GM21529 (cell line): ENCODE measurements at regions not wholly inside any gene's neighbourhood (a gene's known extent, or its start where the extent isn't known, plus 50 kb on each side); places are given as distances from the start of the nearest gene placed in this dataset.
"Not testable (repeated sequence)": the region's sequence is repeated elsewhere in the genome, so short reads cannot be mapped to it uniquely, and the experiment has no call there.

Source experiments
- ATAC-seq: cut with Tn5 transposase; IDR thresholded peaks from one replicate; pipeline ENCODE4 v1.9.1; 2021; ENCODE audit not compliant: unreplicated experiment

- no peak for ATAC-seq
Measured at GRCh38 chr13:53264751-53265385, 236.3 kb downstream of the OLFM4 start.

- no peak for ATAC-seq
Measured at GRCh38 chr13:53266757-53267156, 238.1 kb downstream of the OLFM4 start.

- ATAC-seq = no peak
Measured at GRCh38 chr13:53269634-53270033, 241.0 kb downstream of the OLFM4 start.

DNA sequence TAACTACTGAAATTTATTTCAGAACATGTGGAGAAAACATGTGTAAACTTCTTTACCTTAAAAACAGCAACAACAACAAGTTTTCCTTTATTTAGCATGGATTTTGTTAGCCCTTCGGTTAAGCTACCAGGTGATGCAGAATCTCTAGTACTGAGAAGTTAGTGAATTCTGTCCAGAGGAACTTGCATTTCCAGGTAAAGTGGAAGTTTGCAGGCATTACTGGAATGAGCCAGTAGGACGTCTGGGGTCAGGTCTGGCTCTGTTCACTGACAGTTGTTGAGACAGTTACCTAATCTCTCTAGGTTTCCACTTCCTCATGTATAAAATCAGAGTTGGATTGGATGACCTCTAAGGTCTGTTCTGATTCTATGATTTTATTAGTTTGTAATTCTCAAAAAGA, 244.3 kb downstream of the OLFM4 start:
- ATAC-seq = no peak

GRCh38 chr13:53276265-53276664, 247.7 kb downstream of the OLFM4 start:
- no peak for ATAC-seq

- ATAC-seq = no peak
Measured at GRCh38 chr13:53281677-53282076, 253.1 kb downstream of the OLFM4 start.

DNA sequence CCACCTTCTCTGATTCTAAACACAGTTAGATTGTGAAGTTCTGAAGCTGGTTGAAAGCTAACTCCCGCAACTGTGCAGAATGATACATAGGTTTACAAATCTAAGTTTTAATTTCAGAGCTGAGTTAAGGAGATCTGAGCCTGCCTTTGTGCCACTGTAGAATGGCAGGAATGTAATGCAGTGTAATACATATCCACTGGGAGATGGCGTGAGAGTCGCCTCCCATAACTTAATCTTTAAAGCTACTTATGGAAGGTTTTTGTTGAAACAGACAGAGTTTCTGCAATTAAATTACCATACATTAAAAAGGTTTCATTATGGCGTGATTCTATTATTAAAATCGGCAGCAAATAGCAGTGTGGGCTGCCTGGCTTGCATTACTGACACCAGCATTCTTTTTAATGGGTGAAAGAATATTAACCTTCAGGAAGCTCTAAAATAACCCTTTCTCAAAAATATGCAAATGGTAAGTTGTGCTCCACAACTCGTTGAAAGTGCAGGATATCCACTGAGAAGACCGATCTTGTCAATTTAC, 257.4 kb downstream of the OLFM4 start:
- ATAC-seq = no peak

DNA sequence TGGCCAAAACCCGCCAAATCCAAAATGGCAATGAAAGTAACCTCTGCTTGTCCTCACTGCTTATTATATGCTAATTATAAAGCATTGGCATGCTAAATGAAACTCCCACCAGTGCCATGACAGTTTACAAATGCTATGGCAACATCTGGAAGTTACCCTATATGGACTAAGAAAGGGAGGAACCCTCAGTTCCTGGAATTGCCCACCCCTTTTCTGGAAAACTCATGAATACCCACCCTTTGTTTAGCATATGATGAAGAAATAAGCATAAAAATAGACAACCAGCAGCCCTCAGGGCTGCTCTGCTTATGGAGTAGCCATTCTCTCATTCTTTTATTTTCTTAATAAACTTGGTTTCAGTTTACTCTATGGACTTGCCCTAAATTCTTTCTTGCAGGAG, 269.8 kb downstream of the OLFM4 start:
- ATAC-seq = no peak

- no peak for ATAC-seq
Measured at GRCh38 chr13:53301449-53301848, 272.8 kb downstream of the OLFM4 start.

DNA sequence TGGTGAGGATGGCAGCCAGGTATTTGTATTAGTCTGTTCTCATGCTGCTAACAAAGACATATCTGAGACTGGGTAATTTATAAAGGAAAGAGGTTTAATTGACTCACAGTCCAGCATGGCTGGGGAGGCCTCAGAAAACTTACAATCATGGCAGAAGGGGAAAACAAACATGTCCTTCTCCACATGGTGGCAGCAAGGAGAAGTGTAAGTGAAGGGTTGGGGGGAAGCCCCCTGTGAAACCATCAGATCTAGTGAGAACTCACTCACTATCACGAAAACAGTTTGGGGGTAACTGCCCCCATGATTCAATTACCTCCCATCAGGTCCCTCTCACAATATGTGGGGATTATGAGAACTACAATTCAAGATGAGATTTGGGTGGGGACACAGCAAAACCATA, 276.8 kb downstream of the OLFM4 start:
- ATAC-seq = not testable (repeated sequence)

- ATAC-seq = no peak
Measured at GRCh38 chr13:53310786-53311185, 282.2 kb downstream of the OLFM4 start.

DNA sequence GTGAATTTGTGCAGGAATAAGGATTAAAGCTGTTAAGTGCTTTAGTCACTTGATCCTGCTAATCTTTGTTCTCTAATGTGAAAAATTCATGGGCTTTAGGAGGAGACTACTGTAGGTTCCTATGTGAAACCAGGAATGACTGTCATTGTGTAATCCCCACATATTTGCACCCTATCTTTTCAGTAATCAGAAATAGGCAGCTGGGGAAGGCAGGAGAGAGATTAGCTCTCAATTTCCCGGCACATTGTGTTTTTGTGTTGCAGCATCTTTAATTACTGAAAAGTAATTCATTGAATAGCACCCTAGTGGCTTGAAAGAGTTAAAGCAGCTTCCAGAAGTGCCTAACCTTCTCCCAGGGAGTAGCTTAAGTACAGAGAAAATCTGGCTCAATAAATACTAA, 282.9 kb downstream of the OLFM4 start:
- ATAC-seq = no peak

- no peak for ATAC-seq
Measured at GRCh38 chr13:53321296-53321801, 292.7 kb downstream of the OLFM4 start.

GRCh38 chr13:53324656-53325055, 296.0 kb downstream of the OLFM4 start:
- no peak for ATAC-seq

DNA sequence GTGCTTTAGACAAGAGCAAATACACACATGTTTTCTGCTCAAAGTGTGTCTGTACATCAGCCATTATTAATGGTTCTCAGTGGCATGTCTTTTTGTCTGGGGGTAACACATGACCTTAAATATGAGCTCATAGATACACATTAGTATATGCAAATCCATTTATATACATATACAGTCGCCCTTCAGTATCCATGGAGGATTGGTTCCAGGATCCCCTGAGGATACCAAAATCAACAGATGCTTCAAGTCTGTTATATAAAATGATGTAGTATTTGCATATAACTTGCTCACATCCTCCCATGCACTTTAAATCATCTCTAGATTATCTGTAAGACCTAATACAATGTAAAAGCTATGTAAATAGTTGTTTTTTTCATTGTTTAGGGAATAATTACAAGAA, 298.1 kb downstream of the OLFM4 start:
- no peak for ATAC-seq

DNA sequence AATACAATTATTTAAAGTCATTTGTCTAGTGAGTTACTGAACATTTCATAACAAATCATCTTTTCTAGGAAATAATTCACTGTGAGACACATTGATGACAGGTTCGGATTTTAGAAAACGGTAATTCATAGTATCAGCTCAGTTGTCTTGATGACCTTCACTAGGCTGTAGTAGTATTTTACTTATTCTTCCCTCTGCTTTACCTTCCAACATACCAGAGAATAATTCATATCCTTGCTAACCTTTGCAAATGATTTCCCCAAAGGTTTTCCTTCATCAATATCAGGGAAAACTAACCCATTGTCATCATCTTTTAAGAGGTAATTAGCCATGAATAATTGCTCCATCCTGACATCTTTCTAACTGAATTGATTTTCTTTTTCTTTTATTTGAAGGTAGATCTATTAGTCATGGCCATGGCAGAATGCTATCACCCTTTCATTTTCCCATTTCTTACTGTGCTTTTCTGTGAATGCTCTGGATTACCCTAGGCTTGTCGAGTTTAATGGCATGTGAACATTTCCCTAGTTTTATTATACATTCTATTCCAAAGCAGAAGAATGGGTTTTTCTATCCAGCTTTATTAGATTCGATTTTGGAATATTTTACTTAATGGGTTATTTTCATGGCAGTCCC, 299.2 kb downstream of the OLFM4 start:
- ATAC-seq = no peak

DNA sequence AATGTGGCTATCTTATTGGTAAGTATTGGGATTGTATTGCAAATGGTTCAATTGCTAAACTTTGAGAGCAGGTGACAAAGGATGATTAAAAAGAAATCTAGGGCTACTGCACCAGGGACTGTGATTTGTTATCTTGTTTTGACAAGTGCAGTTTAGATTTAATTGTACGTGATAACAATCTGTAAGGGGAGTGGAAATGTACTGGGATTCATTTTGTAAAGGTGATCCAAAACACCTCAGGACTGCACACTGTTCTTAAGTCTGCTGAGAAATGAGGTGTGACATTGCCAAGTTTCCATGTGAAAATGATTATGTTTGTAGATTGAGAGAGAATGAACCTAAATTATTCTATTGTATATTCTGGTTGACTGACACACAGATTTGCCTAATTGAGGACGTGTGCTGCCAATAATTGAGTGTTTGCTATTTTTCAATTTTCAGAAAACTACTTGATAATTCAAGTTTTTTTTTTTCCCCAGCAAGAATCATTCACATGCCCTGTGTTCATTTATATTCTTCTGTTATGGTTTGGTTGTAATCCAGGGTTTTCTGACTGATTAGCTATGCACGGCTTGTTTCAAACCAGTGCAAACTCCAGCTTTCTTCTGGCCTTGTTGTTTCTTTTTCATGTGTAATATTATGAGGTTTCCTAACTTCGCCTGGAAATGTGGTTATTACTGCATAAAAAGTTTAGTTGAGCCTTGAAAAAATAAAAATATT, 308.0 kb downstream of the OLFM4 start:
- no peak for ATAC-seq

GRCh38 chr13:53338760-53339159, 310.1 kb downstream of the OLFM4 start:
- no peak for ATAC-seq

DNA sequence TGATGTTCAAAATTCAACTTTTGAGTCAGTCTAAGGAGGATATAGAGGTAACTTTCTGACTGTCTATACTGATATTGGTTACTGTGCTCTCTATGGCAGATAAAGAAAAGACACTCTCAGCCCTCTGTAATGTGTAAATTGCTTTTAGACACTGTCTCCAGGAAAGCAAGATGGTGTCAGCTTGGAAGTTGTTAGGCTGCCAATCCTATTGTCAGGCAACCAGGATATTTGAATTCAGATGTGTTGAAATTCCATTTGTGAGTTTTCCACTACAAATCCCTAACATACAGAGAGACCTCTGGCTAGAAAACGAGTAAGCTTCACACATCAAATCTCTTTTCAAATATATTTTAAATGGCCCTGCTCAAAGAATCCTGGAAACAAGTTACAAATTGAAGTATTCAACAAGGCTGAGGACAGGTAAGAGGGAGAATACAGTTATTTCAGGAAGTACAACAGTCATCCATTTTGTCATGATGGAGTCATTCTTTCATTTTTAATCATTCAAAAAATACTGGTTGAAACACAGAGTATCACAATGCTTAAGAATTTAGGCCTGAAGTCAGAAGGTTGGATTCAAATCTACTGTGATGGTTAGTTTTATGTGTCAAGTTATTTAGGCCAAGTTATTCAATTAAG, 312.0 kb downstream of the OLFM4 start:
- ATAC-seq = no peak

DNA sequence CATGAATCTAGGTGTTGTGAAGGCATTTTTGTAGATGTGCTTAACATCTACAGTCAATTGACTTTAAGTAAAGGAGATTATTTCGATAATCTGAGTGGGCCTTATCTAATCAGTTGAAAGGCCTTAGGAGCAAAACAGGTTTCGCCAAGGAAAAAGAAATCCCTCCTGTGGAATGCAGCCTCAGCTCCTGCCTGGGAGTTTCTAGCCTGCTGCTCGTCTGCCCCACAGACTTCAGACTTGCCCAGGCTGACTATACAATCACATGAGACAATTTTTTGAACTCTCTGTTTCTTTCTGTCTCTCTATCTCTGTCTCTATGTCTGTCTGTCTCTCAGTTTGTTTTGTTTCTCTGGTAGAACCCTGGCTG, 312.5 kb downstream of the OLFM4 start:
- no peak for ATAC-seq

GRCh38 chr13:53342623-53343360, 314.2 kb downstream of the OLFM4 start:
- no peak for ATAC-seq
